GM19467 (cell line): ENCODE measurements at regions not wholly inside any gene's neighbourhood (a gene's known extent, or its start where the extent isn't known, plus 50 kb on each side); places are given as distances from the start of the nearest gene placed in this dataset.

Experiments
- ATAC-seq: cut with Tn5 transposase; IDR thresholded peaks from one replicate; pipeline ENCODE4 v1.9.1; 2021; ENCODE audit warnings: mild to moderate bottlenecking, moderate library complexity; ENCODE audit not compliant: unreplicated experiment

GRCh38 chr5:60387051-60387440 lies 312.9 kb downstream of the DEPDC1B start:
- ATAC-seq: no peak

- no peak for ATAC-seq
Measured at GRCh38 chr5:60386436-60387050, 313.4 kb downstream of the DEPDC1B start.

GRCh38 chr5:60382716-60383115 lies 317.2 kb downstream of the DEPDC1B start:
- ATAC-seq: no peak

GRCh38 chr5:60379907-60380306 lies 320.1 kb downstream of the DEPDC1B start:
- ATAC-seq: no peak

DNA sequence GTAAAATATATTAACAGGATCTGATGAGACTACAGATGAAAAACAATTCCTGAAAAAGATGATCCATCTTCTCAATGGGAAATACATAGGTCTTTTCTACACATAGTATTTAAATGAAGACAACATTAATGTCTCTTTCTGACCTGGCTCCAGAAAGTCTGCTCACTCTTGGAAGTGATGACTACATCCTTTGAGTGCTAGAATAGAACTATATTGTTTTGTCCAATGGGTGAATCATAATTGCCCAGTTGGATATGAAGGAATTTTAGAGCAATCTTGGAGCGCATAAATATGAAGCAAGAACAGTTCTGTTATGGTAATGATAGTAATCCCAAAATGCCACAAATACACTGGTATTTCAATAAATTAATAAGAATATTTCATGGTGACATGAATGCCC lies 322.1 kb downstream of the DEPDC1B start:
- ATAC-seq: no peak

- ATAC-seq: no peak
Measured at GRCh38 chr5:60376860-60377259, 323.1 kb downstream of the DEPDC1B start.

DNA sequence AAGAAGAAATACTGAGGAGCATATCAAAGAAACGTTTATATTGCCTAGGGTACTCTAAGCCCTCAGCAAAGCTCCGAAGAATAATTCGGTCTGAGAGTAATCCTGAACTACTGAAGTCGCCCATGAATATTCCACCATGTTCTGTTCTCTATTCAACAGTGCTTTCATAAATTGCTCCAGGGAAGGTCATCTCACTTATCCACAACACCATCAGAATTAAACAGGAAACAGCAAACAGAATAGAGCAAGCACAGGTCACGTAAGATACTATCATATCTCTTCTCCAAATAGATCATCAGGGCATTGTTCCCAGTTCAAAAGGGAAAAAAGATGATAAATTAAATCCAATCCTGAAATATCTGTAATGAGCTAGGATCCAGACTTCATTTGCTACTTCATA lies 325.6 kb downstream of the DEPDC1B start:
- no peak for ATAC-seq

DNA sequence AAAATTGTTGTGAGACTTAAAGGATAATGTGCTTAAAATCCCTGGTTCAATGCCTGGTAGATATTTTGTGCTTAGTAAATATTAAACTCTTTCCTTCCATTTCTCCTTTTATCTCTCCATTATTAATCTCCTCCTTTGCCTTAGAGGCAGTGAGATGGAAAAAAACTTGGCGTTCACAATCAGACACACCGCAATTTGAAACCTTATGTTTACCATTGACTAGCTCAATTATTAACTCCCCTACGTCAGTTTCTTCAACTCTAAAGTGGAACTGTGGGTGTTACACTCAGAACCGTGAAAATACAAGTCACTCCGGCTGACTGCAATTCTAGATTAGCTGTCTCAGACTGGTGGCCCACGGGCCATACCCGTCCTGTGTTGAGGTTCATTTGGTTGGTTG lies 327.2 kb downstream of the DEPDC1B start:
- no peak for ATAC-seq

DNA sequence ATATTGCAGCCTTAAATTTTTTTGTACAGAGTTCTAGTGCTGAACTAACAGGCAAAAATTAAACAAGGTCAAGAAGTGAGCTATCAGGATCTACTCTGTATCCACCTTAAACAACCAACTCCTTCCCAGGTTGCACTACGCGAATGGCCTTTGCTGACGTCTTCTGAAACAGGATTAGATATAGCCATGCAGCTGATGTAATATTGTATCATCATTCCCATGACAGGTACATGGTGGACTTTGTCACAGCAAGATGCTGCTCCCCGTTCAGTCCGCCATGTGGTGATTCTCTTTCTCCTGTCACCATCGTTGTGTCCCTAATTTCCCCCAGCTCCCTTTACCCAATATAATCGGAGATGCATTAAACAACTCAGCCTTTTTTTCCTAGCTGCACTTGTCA lies 328.9 kb downstream of the DEPDC1B start:
- no peak for ATAC-seq

DNA sequence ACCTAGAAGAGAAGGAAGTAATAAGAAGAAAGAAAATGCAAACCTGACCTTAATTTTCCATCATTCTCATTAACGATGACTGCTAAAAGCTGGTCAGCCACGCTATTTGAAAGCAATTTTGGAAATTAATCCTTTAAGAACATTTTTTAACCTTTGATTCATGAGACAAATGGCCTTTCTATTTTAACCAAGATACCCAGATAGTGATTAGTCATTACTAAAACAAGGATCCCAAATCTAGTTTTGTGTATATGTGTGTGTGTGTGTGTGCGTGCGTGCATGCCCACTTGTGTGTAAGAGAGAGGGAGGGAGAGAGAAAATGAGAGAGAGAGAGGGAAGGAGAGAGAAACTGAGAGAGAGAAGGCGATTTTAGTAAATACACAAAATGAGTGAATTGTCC lies 329.5 kb downstream of the DEPDC1B start:
- ATAC-seq: no peak

DNA sequence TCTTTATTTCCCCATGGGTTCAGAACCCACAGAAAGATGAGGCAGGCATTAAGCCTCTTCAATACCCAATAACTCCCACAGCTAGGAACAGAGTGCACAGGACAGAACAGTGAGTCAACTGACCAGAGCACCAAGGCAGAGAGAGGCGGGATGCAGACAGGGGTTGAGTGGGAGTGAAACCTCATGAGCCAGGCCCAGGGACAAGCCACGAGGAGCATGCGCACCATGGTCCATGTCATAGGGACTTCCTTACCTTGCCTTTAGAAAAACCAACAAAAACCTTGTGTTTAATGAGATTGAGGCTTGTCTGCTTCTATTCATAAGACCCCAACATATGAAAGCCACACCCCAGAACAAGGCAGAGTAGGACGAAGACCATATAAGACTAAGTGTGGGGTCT lies 330.6 kb downstream of the DEPDC1B start:
- ATAC-seq: no peak

GRCh38 chr5:60368100-60368499 lies 331.9 kb downstream of the DEPDC1B start:
- ATAC-seq: no peak

DNA sequence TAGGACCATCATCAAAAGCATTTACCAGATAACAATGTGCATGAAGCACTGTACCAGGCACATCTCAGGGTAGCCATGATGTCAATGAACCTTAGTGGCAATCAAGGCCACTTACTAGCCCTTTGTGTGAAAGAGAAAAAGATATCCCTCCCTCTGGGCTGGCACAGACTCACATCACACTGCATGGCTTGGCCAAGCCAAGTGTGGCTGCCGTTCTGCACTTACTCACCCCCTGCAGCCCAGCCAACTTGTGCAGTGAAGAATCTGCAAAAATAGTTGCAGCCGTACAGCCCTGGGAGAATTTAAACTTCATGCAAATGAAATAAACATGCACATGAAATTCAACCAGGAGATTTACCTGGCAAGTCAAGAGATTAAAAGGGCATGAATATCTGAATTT lies 333.5 kb downstream of the DEPDC1B start:
- ATAC-seq: no peak

DNA sequence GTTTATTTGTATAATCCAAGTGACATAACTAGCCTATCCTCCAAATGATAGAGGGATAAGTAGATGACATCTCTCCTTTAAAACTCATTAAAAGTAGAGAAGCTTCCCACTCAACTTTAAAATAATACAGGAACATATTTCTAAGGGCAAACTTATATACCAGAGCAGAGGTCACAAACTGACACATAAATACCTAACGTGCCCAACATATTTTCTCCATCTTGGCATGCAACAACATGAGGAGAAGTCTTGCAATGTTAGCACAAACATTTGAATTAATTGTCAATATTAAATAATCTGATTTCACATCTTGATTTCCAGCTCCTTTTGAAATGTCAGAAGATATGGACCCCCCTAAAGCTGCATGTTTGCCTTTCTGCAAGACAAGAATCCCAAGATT lies 335.0 kb downstream of the DEPDC1B start:
- ATAC-seq: no peak

DNA sequence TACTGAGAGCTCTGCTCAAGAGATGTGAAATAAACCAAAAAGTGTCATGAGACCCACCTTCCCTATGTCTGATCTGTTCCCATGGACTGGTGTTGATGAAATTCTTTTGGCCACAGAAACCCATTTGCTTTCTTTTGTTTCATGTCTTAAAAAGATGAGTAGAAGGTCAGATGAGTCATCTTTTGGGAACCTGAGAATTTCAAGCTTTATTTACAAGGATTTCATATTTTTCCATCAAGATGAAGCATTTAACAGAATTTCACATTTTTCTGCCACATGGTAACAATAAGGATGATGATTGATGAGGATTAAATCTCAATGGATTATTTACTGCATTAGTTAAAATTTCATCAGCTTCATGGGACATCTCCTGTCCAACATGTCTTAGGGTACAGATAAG lies 337.8 kb downstream of the DEPDC1B start:
- ATAC-seq: no peak

DNA sequence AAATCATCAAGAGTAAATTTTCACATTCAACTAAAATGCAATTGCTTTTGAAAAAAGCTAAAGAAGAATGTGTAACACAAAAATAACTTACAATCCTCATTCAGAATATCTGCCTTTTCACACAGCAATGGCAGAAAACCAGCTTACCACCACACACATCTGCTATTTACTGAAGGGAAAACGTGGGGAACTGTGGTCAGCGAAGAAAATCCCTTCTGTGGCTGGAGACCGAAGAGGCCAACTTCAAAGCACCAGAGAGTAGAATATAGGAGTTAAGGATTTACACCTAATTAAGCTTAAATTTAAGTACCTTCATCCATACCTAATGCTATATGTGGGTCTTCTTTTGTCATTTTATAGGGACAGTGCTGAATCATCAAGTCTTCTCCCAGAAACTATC lies 339.6 kb downstream of the DEPDC1B start:
- ATAC-seq: no peak

- no peak for ATAC-seq
Measured at GRCh38 chr5:60357302-60357701, 342.7 kb downstream of the DEPDC1B start.

DNA sequence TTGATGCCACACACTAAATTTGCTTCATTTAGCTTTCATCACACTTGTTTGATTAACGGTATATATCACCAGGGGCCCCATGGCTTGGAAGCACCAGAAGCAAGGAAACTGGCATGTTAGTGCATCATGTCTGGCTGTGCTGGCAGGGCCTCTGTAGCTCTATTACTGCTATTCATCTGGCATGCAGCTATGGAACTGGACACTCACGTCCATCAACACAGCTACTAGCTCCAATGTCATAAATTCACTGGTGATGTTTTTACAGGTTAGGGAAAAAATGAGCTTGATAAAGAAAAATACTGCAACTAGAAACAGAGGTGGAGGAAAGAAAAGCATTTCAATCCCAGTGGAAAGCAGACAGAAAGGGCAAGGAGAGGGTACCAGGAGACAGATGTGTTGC lies 343.2 kb downstream of the DEPDC1B start:
- ATAC-seq: no peak

GRCh38 chr5:60355181-60355580 lies 344.8 kb downstream of the DEPDC1B start:
- ATAC-seq: no peak

- ATAC-seq: no peak
Measured at GRCh38 chr5:60354311-60354710, 345.7 kb downstream of the DEPDC1B start.

- ATAC-seq: no peak
Measured at GRCh38 chr5:60352992-60353599, 346.9 kb downstream of the DEPDC1B start.

DNA sequence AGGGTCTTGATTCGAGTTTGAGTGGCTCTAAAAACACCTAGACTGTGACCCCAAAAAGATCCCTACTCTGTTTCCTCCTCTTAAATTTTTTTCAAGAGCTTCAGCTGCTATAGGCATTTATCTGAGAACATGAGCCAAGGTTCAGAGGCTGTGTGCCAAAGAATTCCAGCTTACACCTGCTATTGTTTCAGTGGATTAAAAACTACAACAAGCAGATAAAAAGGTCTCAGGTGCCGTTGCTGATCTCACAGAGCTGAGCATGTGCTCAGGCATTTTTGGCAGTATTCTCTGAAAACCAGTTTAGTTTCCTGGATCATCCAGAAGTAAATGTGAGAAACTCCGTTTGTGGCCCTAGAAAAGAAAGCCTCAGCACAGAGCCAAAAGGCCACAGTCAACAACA lies 349.2 kb downstream of the DEPDC1B start:
- ATAC-seq: no peak

DNA sequence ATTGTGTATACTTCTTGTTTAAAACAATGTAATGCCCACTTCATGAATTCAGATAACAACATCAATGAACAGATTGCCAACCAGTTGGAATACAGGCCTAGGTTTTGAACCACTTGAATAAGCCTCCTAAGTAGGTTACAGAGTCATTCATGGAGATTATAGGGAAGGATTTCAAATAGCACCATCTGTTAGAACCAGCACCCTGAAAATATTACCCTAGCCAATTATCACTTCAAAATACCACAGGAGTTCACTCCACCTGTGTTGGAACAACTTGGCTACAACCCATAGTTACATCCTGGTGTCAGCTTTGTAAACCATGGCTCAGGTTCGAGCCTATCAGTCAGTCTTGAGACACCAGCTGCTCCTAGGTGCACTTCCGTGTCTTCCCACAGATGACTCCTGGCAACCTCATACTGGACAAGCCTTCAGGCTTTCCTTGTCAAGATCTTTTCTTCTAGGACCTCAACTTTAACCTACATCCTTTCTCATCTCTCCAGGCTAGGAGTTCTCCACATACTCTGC lies 350.0 kb downstream of the DEPDC1B start:
- ATAC-seq: no peak
